ENCODE measurements at regions not wholly inside any gene's neighbourhood (a gene's known extent, or its start where the extent isn't known, plus 50 kb on each side); places are given as distances from the start of the nearest gene placed in this dataset.

- no peak for DNase-seq
Observed at GRCh38 chr9:110099236-110100095, 108.5 kb downstream of the C9orf152 start.

- DNase-seq: no peak
Observed at GRCh38 chr9:110101531-110102161, 106.3 kb downstream of the C9orf152 start.

DNA sequence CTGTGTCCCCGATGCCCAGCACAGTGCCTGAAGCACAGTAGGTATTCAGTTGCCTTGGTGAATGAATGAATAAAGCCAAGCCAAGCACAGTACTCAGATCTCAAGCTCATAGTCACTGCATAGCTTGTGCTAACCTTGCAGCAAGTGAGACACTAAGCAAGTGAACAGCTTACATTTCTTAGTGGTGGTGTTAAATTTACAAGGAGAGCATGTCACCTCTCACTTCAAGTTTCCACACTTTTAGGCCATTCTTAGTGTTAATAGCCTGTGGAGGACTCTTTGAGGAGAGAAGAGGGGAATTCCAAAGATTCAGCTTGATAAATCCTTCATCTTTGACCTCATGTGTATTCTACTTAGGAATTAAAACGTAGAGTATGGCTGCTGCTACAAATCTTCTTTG is 104.7 kb downstream of the C9orf152 start:
- no peak for DNase-seq

- DNase-seq: no peak
Observed at GRCh38 chr9:110104261-110104809, 103.6 kb downstream of the C9orf152 start.

GRCh38 chr9:110105107-110105506 is 102.9 kb downstream of the C9orf152 start:
- DNase-seq: no peak

DNA sequence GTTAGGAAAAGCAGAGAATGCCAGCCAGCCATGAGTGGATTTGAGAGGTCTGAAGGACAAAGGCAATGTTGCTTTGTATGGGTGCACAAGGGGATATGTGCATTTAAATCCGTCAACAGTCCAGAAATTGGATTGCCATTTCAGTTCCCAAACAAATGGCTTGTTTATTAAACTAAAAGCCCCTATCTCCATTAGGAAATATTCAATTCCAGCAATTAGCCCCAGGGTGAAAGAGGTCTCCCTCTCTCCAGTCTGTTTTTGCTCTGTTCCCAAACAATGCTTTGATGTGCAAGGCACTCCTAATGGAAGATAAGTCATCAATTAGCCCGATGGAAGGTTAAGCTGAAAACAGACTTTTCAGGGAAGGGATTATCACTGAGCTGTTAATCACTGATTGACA is 101.3 kb downstream of the C9orf152 start:
- DNase-seq: no peak

GRCh38 chr9:110109333-110110092 is 98.4 kb downstream of the C9orf152 start:
- DNase-seq: no peak

DNA sequence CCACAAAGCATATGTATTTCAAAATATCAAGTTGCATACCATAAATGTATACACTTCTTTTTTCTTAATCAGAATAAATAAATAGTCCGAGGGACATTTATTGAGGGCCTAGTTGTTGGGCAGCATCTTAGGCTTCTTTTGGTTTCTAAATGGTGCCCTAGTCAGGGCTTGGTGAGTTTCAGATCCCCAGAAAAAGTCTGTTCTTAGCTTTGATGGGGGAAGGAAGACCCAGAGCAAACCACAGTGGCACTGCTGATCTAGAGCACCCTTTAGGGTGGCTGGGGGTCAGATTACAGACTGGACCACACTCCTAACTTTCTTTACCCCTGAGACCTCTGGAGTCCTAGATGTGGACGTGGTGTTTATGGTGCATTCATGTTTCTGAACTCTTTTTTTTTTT is 97.8 kb downstream of the C9orf152 start:
- no peak for DNase-seq

DNA sequence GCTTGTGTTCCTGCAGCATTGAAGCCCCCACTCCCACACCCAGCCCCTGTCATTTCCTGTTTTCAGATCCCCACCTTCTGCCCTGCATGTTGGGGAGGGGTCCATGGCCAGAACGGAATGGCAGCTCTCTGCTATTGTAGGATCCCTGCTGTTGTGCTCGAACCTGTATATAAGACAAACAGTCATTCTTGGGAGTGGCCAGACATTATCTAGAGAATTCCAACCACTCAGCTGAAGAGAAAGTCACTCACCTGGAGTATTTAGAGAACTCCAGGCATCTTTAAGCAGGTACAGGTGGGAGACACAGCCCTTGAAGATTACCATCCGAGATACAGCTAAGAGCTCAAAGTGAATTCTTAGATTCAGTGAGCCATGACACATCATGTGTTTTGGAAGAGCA is 96.1 kb downstream of the C9orf152 start:
- DNase-seq: no peak

DNA sequence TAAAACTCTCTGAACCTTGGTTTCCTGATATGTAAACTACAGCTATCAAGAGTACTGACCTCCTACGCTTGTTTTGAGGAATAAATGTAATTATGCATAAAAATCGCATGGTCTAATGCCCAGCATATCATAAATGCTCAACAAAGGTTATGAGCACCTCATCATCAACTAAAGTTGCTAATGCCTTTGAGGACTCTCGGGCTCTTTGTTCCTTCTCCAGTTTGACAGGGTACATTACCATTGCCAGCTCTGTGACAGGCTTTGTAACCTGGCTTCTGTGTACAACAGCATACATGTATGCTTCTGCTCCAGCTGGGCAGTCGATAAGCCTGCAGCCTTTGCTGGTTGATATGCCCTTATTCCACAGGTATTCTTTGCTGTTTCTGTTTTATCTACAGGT is 95.2 kb downstream of the C9orf152 start:
- no peak for DNase-seq

GRCh38 chr9:110114086-110114858 is 93.7 kb downstream of the C9orf152 start:
- DNase-seq: no peak

- no peak for DNase-seq
Observed at GRCh38 chr9:110114859-110115201, 93.1 kb downstream of the C9orf152 start.

DNA sequence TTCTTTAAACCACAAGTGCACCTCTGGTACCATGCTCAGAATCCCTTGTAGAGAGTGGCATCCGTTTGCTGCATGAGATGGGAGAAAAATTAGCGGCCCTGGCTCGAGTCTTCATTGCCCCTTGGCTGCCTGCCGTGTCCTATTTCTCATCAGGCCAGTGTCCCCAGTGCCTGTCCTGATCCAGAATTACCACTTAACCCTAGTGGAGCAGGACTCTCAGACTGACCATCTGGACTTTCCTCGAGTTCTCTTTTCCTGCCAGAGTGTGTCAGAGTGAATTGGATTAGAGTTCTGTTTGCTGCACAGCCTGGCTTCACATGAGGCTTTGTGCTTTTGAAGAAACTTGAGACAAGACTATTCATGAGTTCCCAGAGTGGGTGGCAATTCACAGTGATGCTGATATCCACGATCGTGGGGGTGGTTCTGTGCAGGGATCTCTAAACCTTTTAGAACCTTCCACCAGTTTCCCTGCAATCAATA is 92.6 kb downstream of the C9orf152 start:
- DNase-seq: no peak

- no peak for DNase-seq
Observed at GRCh38 chr9:110115826-110116542, 92.0 kb downstream of the C9orf152 start.

DNA sequence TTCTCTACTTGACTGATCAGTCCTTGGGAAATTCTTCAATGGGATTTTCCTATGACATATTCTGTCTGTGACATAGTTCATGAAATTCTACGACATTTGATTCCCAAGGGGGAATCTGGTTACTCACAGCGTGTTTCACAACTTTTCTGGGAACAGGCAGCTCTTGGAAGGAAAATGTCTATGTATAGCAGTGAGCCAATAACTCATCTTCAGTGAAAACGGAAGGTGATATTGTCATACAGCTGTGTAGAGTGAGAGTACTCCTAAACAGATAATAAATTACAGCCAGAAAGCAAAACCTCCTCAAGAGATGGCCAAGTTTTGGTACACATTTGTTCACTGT is 91.4 kb downstream of the C9orf152 start:
- no peak for DNase-seq

DNA sequence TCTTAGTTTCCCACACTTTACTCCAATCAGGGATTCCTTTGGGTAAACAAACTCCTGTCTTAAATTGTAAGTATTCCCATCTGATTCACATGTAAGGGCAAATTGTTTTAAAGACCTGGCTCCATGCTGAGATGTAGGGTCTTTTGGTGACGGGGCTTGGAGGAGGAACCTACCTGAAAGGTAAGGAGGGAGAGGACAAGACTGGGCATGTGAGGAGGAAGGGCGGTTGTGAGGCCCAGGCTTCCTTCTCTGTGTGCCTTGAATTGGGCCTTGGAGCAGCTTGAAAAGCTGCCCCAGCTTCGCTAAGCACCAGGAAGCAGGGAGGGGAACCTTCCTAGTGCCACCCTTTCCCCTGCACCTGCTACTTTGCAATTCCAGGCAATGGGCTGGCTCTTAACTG is 86.8 kb downstream of the C9orf152 start:
- no peak for DNase-seq

DNA sequence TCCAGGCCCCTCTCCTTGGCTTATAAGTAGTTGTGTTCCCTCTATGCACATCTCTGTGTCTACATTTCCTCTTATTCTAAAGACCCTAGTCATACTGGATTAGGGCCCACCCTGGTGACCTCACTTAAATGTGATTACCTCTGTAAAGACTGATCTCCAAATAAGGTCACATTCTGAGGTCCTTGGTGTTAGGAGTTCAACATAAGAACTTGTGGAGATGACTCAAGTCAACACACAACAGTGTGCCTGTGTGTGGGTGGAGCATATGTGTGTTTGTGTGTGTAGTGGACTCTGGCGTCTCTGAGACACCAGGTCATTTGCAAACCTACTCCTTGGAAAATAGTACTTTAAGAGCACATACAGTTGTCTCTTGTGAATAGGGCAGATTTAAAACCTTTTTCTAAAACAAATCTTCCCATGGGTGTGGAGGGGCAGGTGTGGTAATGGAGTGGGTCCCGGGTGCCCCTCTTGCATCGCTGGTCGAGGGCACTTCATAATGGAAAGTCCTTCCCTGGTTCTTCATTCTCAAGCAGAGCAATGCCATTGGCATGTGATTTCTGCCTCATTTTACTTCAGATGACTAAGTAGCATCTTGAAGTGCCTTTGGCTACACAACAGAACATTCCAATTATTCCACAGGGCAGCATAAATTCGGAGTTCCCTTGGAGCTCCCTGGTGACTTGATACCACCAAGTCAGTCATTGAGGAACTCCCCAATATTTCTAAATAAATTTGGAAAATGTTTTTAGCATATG is 84.4 kb downstream of the C9orf152 start:
- DNase-seq: no peak

DNA sequence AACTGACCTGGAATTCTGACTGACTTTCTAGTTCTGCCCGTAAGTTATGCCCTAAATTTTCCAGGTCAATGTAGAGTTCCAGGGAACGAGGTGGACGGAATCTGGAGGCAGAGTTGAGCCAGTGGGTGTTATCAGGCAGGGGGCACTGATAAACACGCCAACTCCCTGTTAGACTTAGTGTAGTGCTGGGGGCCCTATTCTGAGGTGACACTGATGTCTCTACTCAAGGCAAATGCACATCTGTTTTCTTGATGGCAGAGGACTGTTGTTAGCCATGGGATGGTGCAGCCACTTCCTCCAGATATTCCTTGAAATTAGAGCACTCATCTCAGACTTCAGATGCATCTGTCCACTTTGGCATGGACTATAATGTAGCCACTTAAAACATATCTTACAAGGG is 83.5 kb downstream of the C9orf152 start:
- DNase-seq: no peak

DNA sequence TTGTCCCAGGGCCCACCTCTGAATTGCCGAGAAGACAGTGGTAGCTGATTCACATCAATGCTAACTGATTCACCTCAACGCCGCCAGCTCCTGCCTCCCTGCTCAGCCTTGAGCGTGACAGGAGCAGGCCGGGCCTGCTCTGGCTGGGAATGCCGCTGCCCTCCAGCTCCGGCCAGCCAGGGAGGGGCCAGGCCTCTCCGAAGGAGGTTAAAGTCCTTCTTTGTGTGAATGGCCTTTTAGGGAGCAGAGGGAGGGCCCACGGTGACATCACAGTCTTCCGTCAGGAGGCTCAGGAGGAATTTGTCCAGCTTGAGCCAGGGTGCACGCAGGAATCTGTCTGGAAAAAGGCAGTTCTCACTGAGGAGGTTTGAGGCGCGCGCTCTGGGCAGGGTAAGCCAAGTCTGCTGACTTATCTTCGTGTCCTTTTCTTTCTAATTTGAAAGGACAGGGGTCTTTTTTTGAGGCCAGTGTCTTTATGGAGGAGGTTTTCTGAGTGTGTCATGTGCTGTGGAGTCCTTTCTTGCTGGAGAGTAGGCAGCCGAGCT is 82.7 kb downstream of the C9orf152 start:
- DNase-seq: no peak

DNA sequence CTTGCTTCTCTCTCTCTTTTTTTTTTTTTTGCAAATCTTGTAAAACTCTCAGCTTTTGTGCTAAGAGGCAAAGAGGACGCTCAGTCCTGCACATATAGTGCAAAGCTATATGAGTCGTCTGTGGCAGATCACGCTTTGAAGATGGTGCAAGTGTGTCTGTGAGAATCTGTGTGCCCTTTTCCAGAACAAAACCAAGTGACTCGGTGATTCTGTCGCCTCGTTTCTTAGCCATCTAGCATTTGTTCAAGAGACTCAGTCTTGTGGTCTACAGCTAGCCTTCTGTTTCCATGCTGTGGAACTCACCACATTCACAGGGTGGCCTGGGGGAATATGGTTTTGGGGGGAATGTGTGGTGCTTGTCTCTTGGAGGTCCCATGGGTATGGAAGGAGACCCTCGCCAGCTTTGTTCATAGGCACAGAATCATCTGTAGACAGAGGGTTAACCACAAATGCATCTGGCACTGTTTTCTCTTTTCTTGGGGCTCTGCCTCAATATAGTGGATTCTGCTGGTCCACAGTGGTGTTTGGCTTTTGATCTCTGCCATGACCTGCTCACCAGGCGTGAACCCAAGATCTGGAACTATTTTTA is 82.1 kb downstream of the C9orf152 start:
- DNase-seq: no peak

DNA sequence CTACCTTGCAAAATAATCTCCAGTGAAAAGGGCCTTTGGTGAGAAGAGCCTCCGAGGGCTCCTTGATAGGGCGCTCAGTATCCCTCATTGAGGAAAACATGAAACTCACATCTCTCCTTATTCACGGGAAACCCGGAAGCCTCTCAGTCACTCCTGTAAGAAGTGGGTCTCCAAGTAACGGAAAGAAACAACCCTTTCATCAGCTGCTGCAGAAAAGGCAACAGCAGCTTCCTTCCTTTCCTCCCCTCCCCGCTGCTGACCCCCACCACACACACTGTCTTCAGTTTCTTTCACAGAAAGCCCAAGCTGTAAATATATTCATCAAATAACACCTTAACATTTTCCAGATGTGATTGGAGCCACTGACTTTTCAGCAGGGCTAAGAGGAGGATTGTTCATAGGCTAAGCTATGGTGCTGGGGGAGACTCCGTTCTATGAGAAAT is 81.4 kb downstream of the C9orf152 start:
- DNase-seq: no peak
